ENCODE measurements at regions not wholly inside any gene's neighbourhood (a gene's known extent, or its start where the extent isn't known, plus 50 kb on each side); places are given as distances from the start of the nearest gene placed in this dataset.

- TF ChIP-seq, protein P1, sequence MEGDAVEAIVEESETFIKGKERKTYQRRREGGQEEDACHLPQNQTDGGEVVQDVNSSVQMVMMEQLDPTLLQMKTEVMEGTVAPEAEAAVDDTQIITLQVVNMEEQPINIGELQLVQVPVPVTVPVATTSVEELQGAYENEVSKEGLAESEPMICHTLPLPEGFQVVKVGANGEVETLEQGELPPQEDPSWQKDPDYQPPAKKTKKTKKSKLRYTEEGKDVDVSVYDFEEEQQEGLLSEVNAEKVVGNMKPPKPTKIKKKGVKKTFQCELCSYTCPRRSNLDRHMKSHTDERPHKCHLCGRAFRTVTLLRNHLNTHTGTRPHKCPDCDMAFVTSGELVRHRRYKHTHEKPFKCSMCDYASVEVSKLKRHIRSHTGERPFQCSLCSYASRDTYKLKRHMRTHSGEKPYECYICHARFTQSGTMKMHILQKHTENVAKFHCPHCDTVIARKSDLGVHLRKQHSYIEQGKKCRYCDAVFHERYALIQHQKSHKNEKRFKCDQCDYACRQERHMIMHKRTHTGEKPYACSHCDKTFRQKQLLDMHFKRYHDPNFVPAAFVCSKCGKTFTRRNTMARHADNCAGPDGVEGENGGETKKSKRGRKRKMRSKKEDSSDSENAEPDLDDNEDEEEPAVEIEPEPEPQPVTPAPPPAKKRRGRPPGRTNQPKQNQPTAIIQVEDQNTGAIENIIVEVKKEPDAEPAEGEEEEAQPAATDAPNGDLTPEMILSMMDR (IDR thresholded peaks at IDR 0.05), result no peak
- TF ChIP-seq ZFX (IDR thresholded peaks at IDR 0.05; ENCODE audit: borderline replicate concordance), result no peak
Measured at GRCh38 chr21:39119891-39120290, 63.4 kb downstream of the PSMG1 start.

Measured in 22Rv1 (cell line).